GM19455 (cell line): ENCODE measurements at regions not wholly inside any gene's neighbourhood (a gene's known extent, or its start where the extent isn't known, plus 50 kb on each side); places are given as distances from the start of the nearest gene placed in this dataset.

ENCODE experiments used
- ATAC-seq: cut with Tn5 transposase; IDR thresholded peaks from one replicate; pipeline ENCODE4 v1.9.1; 2021; ENCODE audit not compliant: unreplicated experiment

- ATAC-seq, result no peak
Measured at GRCh38 chr2:6683516-6683915, 182.2 kb downstream of the CMPK2 start.

DNA sequence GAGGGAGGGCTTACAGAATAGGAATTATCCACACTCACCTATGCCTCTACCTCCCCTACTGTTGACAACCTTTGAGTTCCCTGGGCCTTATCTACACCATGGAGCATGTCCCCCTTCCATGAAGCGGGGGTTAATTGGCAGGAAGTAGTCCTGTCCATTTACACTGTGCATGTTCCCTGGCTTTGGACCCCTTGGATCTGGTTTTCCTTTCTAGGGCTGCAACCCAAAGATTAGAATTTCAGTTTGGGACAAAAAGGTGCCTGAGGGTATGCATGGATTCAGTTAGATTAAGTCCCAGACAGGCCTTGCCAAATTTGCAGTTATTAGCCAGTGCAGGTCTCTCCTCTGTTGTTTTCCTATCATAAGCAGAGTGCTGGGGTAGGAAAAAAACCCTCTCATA lies 180.3 kb downstream of the CMPK2 start:
- ATAC-seq, result no peak

- no peak for ATAC-seq
Measured at GRCh38 chr2:6692056-6692455, 173.7 kb downstream of the CMPK2 start.

GRCh38 chr2:6692819-6693218 lies 172.9 kb downstream of the CMPK2 start:
- no peak for ATAC-seq

- no peak for ATAC-seq
Measured at GRCh38 chr2:6694555-6694954, 171.2 kb downstream of the CMPK2 start.

GRCh38 chr2:6700335-6700734 lies 165.4 kb downstream of the CMPK2 start:
- no peak for ATAC-seq

GRCh38 chr2:6704077-6704476 lies 161.6 kb downstream of the CMPK2 start:
- no peak for ATAC-seq

- ATAC-seq, result no peak
Measured at GRCh38 chr2:6721395-6721794, 144.3 kb downstream of the CMPK2 start.

DNA sequence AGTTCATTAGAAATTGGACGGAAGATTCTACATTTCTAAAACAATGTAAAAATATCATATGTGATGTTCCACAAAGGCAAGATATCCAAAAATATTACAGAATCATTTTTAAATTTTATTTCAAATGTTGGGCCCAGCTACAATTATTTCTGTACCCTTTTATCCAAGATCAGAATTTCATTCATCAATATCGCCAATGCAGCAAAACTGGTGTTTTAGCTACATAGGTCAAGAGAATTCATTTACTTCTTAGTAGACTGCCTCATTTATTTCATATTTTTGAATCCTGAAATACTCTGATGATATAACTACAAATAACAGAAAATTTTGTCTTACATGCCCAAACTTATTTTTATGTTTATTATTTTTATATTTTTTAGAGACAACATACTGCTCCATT lies 143.1 kb downstream of the CMPK2 start:
- ATAC-seq, result no peak

GRCh38 chr2:6723865-6724604 lies 141.7 kb downstream of the CMPK2 start:
- ATAC-seq, result no peak

DNA sequence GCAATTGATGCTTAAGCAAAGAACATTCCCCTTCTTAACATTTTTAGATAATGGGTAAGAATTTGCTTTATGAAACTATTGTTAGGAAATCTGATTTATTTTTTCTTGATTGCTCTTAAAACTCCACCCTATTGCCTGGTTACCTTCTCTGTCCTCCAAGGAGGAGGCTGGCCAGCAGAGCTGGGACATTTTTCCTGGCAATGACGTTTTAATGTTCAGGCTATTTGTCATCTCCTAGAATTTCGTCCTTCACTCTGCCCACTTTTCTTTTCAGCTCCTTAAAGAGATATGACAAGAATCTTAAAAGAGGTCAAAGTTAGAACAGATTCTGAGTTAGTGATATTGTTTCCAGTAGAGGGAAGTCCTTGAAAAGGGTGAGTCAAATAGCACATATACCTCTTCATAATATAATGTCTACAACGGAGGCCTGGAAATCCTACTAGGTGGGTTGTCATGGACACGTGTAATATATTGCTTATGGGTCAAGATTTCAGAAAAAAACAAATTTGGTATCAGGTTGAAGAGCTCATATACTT lies 141.0 kb downstream of the CMPK2 start:
- ATAC-seq, result no peak

DNA sequence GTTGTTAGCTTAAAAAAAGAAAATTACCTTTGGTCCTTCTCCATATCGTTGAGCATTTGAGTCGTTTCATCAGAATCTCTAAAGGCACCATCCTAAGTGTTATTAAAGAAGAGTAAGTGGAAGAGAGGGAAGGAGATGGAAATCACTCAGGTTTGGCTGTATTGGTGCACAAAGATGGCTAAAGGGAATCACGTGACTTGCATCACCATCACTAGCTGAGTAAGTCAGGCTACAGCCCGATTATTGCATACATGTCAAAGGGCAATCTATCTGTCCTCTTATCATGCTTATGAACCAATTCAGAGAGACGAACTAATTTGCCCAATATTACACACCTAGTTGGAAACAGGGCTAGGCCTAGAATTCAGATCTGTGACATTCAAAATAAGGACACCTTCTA lies 137.6 kb downstream of the CMPK2 start:
- no peak for ATAC-seq

DNA sequence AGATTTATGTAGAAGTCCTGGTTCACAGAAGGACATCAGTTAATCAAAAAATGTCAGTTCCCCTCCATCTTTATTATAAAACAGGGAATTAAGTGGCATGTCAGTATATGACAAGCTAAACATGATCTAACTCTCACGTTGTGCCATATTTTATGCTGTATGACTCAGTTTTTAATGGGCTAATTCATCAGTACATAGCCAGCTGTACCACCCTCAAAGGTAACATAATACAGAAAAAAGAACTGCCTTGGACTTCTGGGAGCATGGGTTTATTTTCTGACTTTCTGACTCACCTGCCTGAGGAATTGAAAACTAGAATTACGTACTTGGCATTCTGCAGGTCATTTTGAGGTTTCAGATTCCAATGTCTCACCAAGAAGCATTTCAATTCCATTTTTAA lies 135.7 kb downstream of the CMPK2 start:
- ATAC-seq, result no peak

DNA sequence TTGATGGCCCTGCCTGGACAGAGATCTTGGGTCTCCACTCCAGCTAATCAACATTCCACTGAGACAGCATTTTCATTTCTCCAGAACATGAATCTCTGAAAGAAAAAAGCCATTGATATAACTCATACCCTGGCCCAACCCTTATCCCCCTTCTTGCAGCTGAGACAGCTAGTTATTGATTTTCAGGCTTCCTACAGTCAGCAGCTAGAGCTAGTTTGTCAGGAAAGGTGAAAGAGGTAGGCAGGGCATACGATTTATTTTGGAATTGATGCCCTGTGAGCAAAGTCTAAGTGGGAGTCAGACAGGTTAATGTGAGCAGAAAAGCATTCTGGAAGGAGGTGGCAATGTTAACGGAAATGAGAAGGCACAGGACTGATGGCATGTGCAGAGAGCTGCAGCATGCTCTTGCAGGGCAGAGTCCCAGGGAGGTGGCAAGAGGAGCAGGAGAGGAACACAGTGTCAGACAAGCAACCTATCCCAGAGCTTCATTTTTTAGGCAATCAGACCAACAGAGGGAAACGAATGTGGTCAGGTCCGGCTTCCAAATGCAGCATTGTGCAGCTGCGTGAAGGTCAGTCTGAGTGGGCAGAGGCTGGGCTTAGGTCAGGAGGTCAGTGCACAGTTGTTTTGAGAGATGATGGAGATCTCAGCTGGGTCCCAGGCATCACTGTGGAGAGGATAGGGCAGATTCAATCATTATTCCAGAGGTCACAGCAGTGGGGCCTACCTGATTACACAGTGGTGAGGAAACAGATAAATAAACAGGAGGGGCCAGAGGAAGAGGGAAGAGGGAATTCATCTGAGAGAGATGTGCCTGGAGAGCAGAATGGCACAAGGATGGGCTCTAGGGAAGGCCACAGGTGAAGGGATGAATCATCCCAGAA lies 134.8 kb downstream of the CMPK2 start:
- ATAC-seq, result no peak

GRCh38 chr2:6739547-6739946 lies 126.2 kb downstream of the CMPK2 start:
- no peak for ATAC-seq

DNA sequence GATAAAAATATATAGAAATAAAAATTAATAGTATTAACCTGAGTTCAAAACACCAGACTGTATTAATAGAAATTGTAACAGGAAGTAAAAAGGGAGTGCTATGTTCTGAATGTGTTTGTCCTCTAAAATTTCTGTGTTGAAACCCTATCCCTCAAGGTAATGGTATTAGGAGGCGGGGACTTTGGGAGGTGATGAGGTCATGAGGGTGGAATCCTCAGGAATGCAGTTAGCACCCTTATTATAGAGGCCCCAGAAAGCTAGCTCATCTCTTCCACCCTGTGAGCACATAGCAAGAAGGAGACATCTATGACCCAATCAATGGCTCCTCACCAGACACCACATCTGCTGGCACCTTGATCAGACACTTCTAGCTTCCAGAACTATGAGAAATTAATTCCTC lies 124.5 kb downstream of the CMPK2 start:
- no peak for ATAC-seq

DNA sequence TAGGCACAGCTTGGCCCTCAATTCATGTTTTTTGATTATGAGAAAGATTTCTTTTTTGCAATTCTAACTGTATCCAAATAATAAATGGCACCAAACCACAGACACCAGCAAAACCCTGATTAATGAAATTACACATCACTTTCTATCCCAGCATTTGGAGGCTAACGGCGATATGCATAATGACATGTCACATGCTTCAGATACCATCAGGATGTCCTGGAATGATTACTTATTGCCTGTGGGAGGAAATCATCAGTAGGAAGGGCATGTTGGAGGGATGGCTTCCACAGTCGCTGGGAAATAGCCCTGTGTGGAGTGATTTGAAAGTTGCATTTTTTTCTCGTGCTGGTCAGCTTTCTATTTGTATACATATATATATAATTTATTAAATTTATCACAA lies 121.7 kb downstream of the CMPK2 start:
- ATAC-seq, result no peak

GRCh38 chr2:6747433-6747832 lies 118.3 kb downstream of the CMPK2 start:
- no peak for ATAC-seq

- ATAC-seq, result no peak
Measured at GRCh38 chr2:6748406-6749067, 117.2 kb downstream of the CMPK2 start.

GRCh38 chr2:6749962-6750361 lies 115.7 kb downstream of the CMPK2 start:
- no peak for ATAC-seq

DNA sequence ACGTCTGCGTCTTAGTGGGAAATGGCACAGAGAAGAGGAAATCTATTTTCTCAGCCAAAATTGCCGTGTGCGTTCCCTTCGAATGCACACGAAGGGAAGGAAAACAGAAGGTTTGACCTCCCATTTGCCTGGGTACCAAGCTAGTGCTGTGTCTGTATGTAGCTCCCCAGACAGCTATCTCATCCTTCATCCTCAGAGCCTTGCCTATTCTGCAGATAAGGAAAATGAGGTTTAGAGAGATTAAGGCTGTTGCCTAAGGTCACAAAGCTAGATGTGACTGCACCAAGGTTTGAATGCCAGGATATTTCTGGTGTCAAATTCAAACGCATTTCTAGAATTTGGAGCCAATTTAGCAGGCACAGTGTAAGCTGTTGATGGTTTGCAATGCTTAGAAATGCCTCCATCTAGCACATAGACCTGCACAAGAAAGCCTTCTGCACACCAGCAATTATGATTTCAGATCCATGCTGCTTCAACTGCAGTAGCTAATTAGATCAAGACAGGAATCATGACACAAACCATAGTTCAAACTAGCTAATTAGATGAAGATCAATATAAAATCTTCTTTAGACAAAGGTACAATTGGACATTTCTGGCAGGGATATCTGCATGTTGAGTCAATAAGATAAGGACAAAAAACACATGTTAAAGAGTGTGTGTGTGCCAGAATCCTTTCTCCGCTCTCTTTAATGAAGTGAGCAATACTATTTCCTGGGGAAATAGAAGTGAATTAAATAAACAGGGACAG lies 115.1 kb downstream of the CMPK2 start:
- no peak for ATAC-seq
